Osteocyte (in vitro differentiated cells): ENCODE measurements at regions not wholly inside any gene's neighbourhood (a gene's known extent, or its start where the extent isn't known, plus 50 kb on each side); places are given as distances from the start of the nearest gene placed in this dataset.

Experiments
- DNase-seq: peaks from one replicate; pipeline ENCODE4 v3.0.0; 2021; ENCODE audit warnings: mixed read lengths; ENCODE audit not compliant: unreplicated experiment; ENCODE audit errors: extremely low spot score
- H3K27ac Mint-ChIP-seq: one replicate; pipeline ENCODE4 v1.8.0; 2021; ENCODE audit warnings: mild to moderate bottlenecking, mixed read lengths; ENCODE audit not compliant: unreplicated experiment
- H3K27me3 Mint-ChIP-seq: one replicate; pipeline ENCODE4 v1.8.0; 2021; ENCODE audit warnings: mixed read lengths; ENCODE audit not compliant: unreplicated experiment
- H3K36me3 Mint-ChIP-seq: one replicate; pipeline ENCODE4 v1.8.0; 2021; ENCODE audit warnings: mixed read lengths; ENCODE audit not compliant: unreplicated experiment
- H3K4me1 Mint-ChIP-seq: one replicate; pipeline ENCODE4 v1.8.0; 2021; ENCODE audit warnings: mixed read lengths; ENCODE audit not compliant: unreplicated experiment
- H3K4me3 Mint-ChIP-seq: one replicate; pipeline ENCODE4 v1.8.0; 2021; ENCODE audit warnings: mild to moderate bottlenecking, moderate library complexity, mixed read lengths; ENCODE audit not compliant: unreplicated experiment
- H3K9me3 Mint-ChIP-seq: one replicate; pipeline ENCODE4 v1.8.0; 2021; ENCODE audit warnings: mixed read lengths; ENCODE audit not compliant: unreplicated experiment
- TF ChIP-seq, protein P1 (sequence below): fragments of 200-600 bp; sonication (generic); IDR thresholded peaks from 2 replicates; pipeline ENCODE4 v1.5.0; 2021; ENCODE audit warnings: antibody characterized with exemption, mild to moderate bottlenecking, moderate library complexity

DNA sequence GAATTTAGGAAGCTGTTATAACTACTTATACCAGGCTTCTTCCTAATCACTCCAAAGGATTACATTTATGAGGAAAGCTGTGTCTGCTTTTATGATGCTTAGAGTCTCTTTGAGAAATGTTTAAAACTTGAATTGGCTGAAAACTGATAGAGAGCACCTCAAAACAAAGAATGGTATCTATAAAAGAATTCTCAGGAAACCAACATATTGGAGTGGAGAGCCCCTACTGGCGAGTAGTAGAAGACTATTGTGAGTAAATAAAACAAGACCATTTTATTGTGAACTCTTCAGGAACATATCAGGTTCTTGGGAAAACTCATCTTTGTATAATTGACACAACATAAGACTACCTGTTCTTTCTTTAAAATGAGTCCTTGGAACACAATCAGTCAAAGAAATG is 578.6 kb downstream of the RERGL start:
- Mint-ChIP-seq H3K4me3 (no peak overlapping the region), H3K27ac (no peak overlapping the region), H3K27me3 (no peaks in the 10 kb centered on the region), H3K4me1 (no peaks in the 10 kb centered on the region), H3K9me3 (no peaks in the 10 kb centered on the region), H3K36me3 (no peaks in the 10 kb centered on the region)
- TF ChIP-seq, protein P1, sequence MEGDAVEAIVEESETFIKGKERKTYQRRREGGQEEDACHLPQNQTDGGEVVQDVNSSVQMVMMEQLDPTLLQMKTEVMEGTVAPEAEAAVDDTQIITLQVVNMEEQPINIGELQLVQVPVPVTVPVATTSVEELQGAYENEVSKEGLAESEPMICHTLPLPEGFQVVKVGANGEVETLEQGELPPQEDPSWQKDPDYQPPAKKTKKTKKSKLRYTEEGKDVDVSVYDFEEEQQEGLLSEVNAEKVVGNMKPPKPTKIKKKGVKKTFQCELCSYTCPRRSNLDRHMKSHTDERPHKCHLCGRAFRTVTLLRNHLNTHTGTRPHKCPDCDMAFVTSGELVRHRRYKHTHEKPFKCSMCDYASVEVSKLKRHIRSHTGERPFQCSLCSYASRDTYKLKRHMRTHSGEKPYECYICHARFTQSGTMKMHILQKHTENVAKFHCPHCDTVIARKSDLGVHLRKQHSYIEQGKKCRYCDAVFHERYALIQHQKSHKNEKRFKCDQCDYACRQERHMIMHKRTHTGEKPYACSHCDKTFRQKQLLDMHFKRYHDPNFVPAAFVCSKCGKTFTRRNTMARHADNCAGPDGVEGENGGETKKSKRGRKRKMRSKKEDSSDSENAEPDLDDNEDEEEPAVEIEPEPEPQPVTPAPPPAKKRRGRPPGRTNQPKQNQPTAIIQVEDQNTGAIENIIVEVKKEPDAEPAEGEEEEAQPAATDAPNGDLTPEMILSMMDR, result no peak
- no peak for DNase-seq

DNA sequence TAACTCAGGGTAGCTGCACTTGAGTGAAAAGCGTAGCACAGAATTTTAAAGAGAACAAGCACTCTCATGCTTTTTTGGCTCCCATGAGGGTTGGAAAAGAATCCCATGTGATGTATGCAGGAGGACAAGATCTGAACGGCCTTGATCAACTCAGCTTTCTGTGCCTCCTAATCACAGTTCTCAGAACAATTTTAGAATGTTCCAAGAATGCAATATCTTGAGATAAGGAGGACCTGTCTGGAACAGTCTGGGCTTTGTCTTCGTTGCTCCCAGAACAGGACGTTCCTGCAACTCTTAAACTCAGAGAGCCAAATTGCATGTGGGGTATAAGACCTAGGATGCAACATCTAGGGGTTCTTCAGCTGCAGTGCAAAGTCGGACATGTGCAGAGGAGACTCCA is 582.7 kb downstream of the RERGL start:
- Mint-ChIP-seq H3K27ac (no peak overlapping the region), H3K4me3 (no peak overlapping the region)
- no peak for DNase-seq

DNA sequence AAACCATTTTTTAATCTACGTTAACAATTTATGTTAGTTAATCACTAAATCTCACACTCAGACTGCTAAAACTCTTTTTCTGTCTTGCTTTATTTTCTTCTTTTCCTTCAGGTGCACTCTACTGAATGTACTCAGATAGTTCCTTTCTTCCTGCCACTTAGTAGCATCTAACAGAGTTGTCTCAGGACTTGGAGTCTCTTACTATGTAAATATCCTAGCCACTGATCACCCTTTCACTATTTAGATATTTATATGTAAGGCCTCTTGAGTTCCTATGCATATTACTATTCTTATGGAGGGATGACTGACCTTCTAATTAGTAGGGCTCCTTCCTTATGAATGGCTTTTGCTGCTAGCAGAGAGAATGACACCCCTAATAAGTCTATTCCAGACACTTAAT is 586.3 kb downstream of the RERGL start:
- no peak for DNase-seq
- no peak overlapping the region for H3K27ac Mint-ChIP-seq
- TF ChIP-seq, protein P1, result no peak
- H3K4me3 Mint-ChIP-seq, result no peak overlapping the region
- peaks cover 3% of the 10 kb centered on the region for H3K27me3 Mint-ChIP-seq
- H3K4me1 Mint-ChIP-seq, result no peaks in the 10 kb centered on the region
- H3K36me3 Mint-ChIP-seq, result no peaks in the 10 kb centered on the region
- no peaks in the 10 kb centered on the region for H3K9me3 Mint-ChIP-seq

More for the DNA sequence above, 582.7 kb downstream of the RERGL start:
- H3K27me3 Mint-ChIP-seq, result peaks cover under 1% of the 10 kb centered on the region
- H3K9me3 Mint-ChIP-seq, result no peaks in the 10 kb centered on the region
- H3K36me3 Mint-ChIP-seq, result no peaks in the 10 kb centered on the region
- TF ChIP-seq, protein P1, result no peak
- no peaks in the 10 kb centered on the region for H3K4me1 Mint-ChIP-seq

DNA sequence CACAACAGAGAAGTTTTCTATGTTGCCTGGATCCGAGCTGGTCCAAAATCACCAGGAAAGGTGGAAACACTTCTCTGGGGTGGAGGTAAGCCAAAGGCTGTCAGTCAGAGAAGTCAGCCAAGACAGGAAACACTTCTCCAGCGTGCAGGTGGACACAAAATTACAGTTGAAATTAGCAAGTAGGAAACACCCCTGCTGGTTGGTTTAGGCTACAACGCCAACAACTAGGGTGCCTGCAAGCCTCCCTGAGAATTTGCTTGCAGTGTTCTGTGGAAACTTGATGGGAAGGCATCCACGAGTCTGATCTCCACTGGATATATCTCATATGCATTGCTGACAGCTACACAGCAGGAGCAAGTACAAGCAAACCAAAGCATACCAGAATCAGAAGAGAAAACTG is 600.5 kb downstream of the RERGL start:
- Mint-ChIP-seq H3K36me3 (no peaks in the 10 kb centered on the region), H3K27ac (no peak overlapping the region)

DNA sequence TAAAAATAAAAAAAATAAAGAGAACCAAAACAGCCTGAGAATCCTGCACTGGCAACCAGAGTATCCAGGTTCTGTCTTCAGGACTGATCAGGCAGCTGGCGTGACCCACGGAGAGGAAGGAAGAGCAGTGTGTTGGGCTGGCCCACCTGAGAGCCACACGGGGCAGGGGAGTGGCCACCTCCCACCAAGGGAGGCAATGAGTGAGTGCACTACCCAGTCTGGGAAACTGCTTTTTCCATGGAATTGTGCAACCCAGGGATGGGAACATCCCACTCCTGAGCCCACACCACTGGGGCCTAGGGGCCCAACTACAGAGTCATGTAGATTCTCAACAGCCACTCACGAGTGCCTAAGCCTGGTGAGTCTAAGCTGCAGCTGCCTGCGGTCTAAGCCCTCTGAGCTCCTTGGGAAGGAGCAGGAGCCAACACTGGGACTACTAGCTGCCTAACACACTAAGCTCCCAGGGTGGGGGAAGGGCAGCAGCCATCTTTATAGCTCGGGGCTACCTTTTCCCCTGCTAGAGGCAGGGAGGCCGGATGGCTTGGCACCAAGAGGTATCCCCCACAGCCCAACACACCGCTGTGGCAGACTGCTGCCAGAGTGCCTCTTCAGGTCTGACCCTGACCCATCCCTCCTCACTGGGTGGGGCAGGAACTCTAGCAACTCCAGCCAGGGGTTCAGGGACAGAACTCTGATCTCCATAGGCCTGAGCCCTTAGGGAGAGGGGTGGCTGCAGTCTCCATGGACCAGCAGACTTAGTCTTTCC is 610.9 kb downstream of the RERGL start:
- H3K27ac Mint-ChIP-seq, result no peak overlapping the region
- TF ChIP-seq, protein P1, result no peak
- no peak for DNase-seq
- H3K9me3 Mint-ChIP-seq, result peaks cover 53% of the 10 kb centered on the region
- H3K36me3 Mint-ChIP-seq, result peaks cover 2% of the 10 kb centered on the region
- no peaks in the 10 kb centered on the region for H3K27me3 Mint-ChIP-seq
- H3K4me1 Mint-ChIP-seq, result no peaks in the 10 kb centered on the region
- H3K4me3 Mint-ChIP-seq, result no peak overlapping the region

More for the DNA sequence above, 600.5 kb downstream of the RERGL start:
- Mint-ChIP-seq H3K4me3 (no peak overlapping the region), H3K27me3 (no peaks in the 10 kb centered on the region), H3K4me1 (no peaks in the 10 kb centered on the region), H3K9me3 (peaks cover 7% of the 10 kb centered on the region)
- TF ChIP-seq, protein P1, result no peak
- no peak for DNase-seq
